H9 (cell line): ENCODE measurements at regions not wholly inside any gene's neighbourhood (a gene's known extent, or its start where the extent isn't known, plus 50 kb on each side); places are given as distances from the start of the nearest gene placed in this dataset.

Source experiments
- DNase-seq: peaks from one replicate; pipeline ENCODE4 v3.0.0-alpha.2; 2017
- H2AFZ ChIP-seq: one replicate; pipeline ENCODE4 v1.6.1; 2013; ENCODE audit warnings: mild to moderate bottlenecking, low read length, control low read depth, moderate library complexity
- H2AK5ac ChIP-seq: 2 replicates; pipeline ENCODE4 v1.6.1; 2013; ENCODE audit warnings: low read length, control low read depth, mixed read lengths; ENCODE audit not compliant: insufficient read length
- H2BK120ac ChIP-seq: one replicate; pipeline ENCODE4 v1.6.1; 2013; ENCODE audit warnings: low read depth, mild to moderate bottlenecking, low read length, control low read depth, inconsistent platforms; ENCODE audit not compliant: poor library complexity, severe bottlenecking
- H2BK12ac ChIP-seq: 2 replicates; pipeline ENCODE4 v1.6.1; 2013; ENCODE audit warnings: low read length, control low read depth, mixed read lengths, low read depth; ENCODE audit not compliant: insufficient read length
- H2BK15ac ChIP-seq: 2 replicates; pipeline ENCODE4 v1.6.1; 2013; ENCODE audit warnings: low read depth, low read length, control low read depth
- H2BK20ac ChIP-seq: one replicate; pipeline ENCODE4 v1.6.1; 2013; ENCODE audit warnings: low read depth, mild to moderate bottlenecking, low read length, control low read depth, inconsistent platforms; ENCODE audit not compliant: poor library complexity, severe bottlenecking
- H2BK5ac ChIP-seq: 2 replicates; pipeline ENCODE4 v1.6.1; 2013; ENCODE audit warnings: low read length, control low read depth, mixed read lengths; ENCODE audit not compliant: insufficient read length
- H3K14ac ChIP-seq: 2 replicates; pipeline ENCODE4 v1.6.1; 2013; ENCODE audit warnings: low read length, control low read depth; ENCODE audit not compliant: insufficient read depth
- H3K18ac ChIP-seq: 2 replicates; pipeline ENCODE4 v1.6.1; 2013; ENCODE audit warnings: low read depth, mild to moderate bottlenecking, mixed read lengths, low read length, control low read depth; ENCODE audit not compliant: insufficient read length
- H3K23ac ChIP-seq: 2 replicates; pipeline ENCODE4 v1.6.1; 2013; ENCODE audit warnings: low read length, control low read depth, mixed read lengths, low read depth; ENCODE audit not compliant: insufficient read length
- H3K23me2 ChIP-seq: 2 replicates; pipeline ENCODE4 v1.6.1; 2013; ENCODE audit warnings: low read depth, mild to moderate bottlenecking, mixed read lengths, low read length, control low read depth; ENCODE audit not compliant: insufficient read length, poor library complexity, severe bottlenecking
- H3K27ac ChIP-seq: 2 replicates; pipeline ENCODE4 v1.5.1; 2013; ENCODE audit warnings: low read length, control low read depth, mixed read lengths, low read depth; ENCODE audit not compliant: insufficient read length
- H3K27me3 ChIP-seq: 2 replicates; pipeline ENCODE4 v1.6.1; 2013; ENCODE audit warnings: low read length, control low read depth, inconsistent platforms; ENCODE audit not compliant: insufficient read depth
- H3K4ac ChIP-seq: 2 replicates; pipeline ENCODE4 v1.6.1; 2013; ENCODE audit warnings: low read depth, mild to moderate bottlenecking, control low read depth, inconsistent platforms, low read length, moderate library complexity
- H3K4me1 ChIP-seq: 2 replicates; pipeline ENCODE4 v1.6.1; 2013; ENCODE audit warnings: low read length, control low read depth, inconsistent platforms; ENCODE audit not compliant: insufficient read depth
- H3K4me2 ChIP-seq: 2 replicates; pipeline ENCODE4 v1.6.1; 2013; ENCODE audit warnings: low read length, control low read depth, mixed read lengths; ENCODE audit not compliant: insufficient read length, insufficient read depth
- H3K56ac ChIP-seq: 2 replicates; pipeline ENCODE4 v1.6.1; 2013; ENCODE audit warnings: low read depth, mild to moderate bottlenecking, mixed read lengths, low read length, control low read depth; ENCODE audit not compliant: insufficient read length
- H3K79me1 ChIP-seq: 2 replicates; pipeline ENCODE4 v1.6.1; 2013; ENCODE audit warnings: low read depth, mild to moderate bottlenecking, moderate library complexity, low read length, control low read depth, inconsistent platforms; ENCODE audit not compliant: insufficient read depth, poor library complexity, severe bottlenecking
- H3K79me2 ChIP-seq: 2 replicates; pipeline ENCODE4 v1.6.1; 2013; ENCODE audit warnings: low read length, control low read depth, inconsistent platforms; ENCODE audit not compliant: insufficient read depth
- H3K9ac ChIP-seq: 2 replicates; pipeline ENCODE4 v1.6.1; 2013; ENCODE audit warnings: low read length, control low read depth, mixed read lengths; ENCODE audit not compliant: insufficient read length; ENCODE audit errors: extremely low read depth
- H3K9me3 ChIP-seq: one replicate; pipeline ENCODE4 v1.6.1; 2013; ENCODE audit warnings: low read depth, low read length, inconsistent platforms; ENCODE audit not compliant: control insufficient read depth
- H3T11ph ChIP-seq: one replicate; pipeline ENCODE4 v1.6.1; 2013; ENCODE audit warnings: mild to moderate bottlenecking, low read length, control low read depth, inconsistent platforms
- H4K20me1 ChIP-seq: one replicate; pipeline ENCODE4 v1.6.1; 2013; ENCODE audit not compliant: control insufficient read depth, insufficient read length, insufficient read depth
- H4K5ac ChIP-seq: 2 replicates; pipeline ENCODE4 v1.6.1; 2013; ENCODE audit warnings: low read depth, mild to moderate bottlenecking, mixed read lengths, low read length, control low read depth; ENCODE audit not compliant: insufficient read length
- H4K8ac ChIP-seq: replicated peaks from 2 replicates; pipeline ENCODE4 v1.6.1; 2013; ENCODE audit warnings: low read length, control low read depth, mixed read lengths, low read depth; ENCODE audit not compliant: insufficient read length
- H4K91ac ChIP-seq: 2 replicates; pipeline ENCODE4 v1.6.1; 2013; ENCODE audit warnings: low read depth, mild to moderate bottlenecking, moderate library complexity, mixed read lengths, low read length, control low read depth; ENCODE audit not compliant: insufficient read length
- H3K27ac Mint-ChIP-seq, 3 experiments: 2 replicates in 2 of 3; 3 replicates in 1 of 3; pipeline ENCODE4 v1.8.0; 2020 to 2021; ENCODE audit warnings: mixed read lengths in 3 of 3, mild to moderate bottlenecking in 1 of 3, moderate library complexity in 1 of 3
- H3K27me3 Mint-ChIP-seq: 2 replicates; pipeline ENCODE4 v1.8.0; 2021; ENCODE audit warnings: low read depth, mild to moderate bottlenecking, moderate library complexity, mixed read lengths
- H3K36me3 Mint-ChIP-seq, 3 experiments: 2 replicates in 2 of 3; 3 replicates in 1 of 3; pipeline ENCODE4 v1.8.0; 2020 to 2021; ENCODE audit warnings: low read depth in 3 of 3, mixed read lengths in 3 of 3; ENCODE audit not compliant: insufficient read depth in 1 of 3
- H3K4me1 Mint-ChIP-seq, 2 experiments: 2 replicates each; pipeline ENCODE4 v1.8.0; 2020; ENCODE audit warnings: mixed read lengths in 2 of 2
- H3K4me3 Mint-ChIP-seq, 2 experiments: 2 replicates in 1 of 2; 3 replicates in 1 of 2; pipeline ENCODE4 v1.8.0; 2020 to 2021; ENCODE audit warnings: mild to moderate bottlenecking in 2 of 2, mixed read lengths in 2 of 2, moderate library complexity in 1 of 2
- H3K9me3 Mint-ChIP-seq, 2 experiments: 2 replicates in 1 of 2; 3 replicates in 1 of 2; pipeline ENCODE4 v1.8.0; 2020; ENCODE audit warnings: mild to moderate bottlenecking in 2 of 2, mixed read lengths in 2 of 2, moderate library complexity in 1 of 2
- CTCF ChIP-seq: fragments of 200-600 bp; sonication (generic); conservative IDR thresholded peaks from 3 replicates; pipeline ENCODE4 v1.8.0; 2021; ENCODE audit warnings: antibody characterized with exemption, mild to moderate bottlenecking
- WGBS: extraction: QIAGEN DNeasy Blood & Tissue Kit; methylation state at CpG from one replicate; pipeline ENCODE4 v1.1.7; 2013; ENCODE audit warnings: missing lambda C conversion rate, low lambda C conversion rate, mixed read lengths; ENCODE audit not compliant: insufficient read length; ENCODE audit errors: extremely low coverage; 5-methylcytosine and 5-hydroxymethylcytosine counted together

DNA sequence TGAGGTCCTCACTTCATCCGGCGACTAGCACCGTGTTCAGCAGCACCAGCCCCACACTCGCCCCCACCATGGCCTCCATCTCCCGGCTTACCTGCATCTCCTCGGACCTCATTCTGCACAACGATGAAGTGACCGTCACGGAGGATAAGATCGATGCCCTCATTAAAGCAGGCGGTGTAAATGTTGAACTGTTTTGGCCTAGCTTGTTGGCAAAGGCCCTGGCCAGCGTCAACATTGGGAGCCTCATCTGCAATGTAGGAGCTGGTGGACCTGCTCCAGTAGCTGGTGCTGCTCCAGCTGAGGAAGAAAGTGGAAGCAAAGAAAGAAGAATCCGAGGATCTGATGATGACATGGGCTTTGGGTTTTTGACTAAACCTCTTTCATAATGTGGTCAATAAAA is 70.5 kb upstream of the MYCN start:
- Histone ChIP-seq H3K23ac (no peak overlapping the region), H2AFZ (no peak overlapping the region), H2BK20ac (no peak overlapping the region), H3K4me1 (no peaks in the 10 kb centered on the region), H4K91ac (no peak overlapping the region), H3K18ac (no peak overlapping the region), H2BK15ac (no peak overlapping the region), H4K8ac (no peak overlapping the region), H2AK5ac (no peak overlapping the region), H3K27me3 (no peaks in the 10 kb centered on the region), H3K79me2 (no peaks in the 10 kb centered on the region), H3K4me2 (no peak overlapping the region), H3K23me2 (no peaks in the 10 kb centered on the region), H2BK120ac (no peak overlapping the region), H2BK12ac (no peak overlapping the region), H3K9ac (no peak overlapping the region), H3K56ac (no peak overlapping the region), H2BK5ac (no peak overlapping the region), H3T11ph (no peak overlapping the region), H3K79me1 (no peaks in the 10 kb centered on the region), H3K14ac (no peak overlapping the region), H3K9me3 (no peaks in the 10 kb centered on the region), H4K20me1 (no peaks in the 10 kb centered on the region), H3K4ac (no peak overlapping the region), H4K5ac (no peak overlapping the region), H3K27ac (no peak overlapping the region)
- no peak for TF ChIP-seq CTCF
- peaks cover 4 to 10% of the 10 kb centered on the region in 2 experiments for H3K4me1 Mint-ChIP-seq
- 0 out of 7 replicates have a peak, but pooled peaks cover 0 to 3% (median 0%) of the 10 kb centered on the region in 3 experiments for H3K36me3 Mint-ChIP-seq
- peaks cover 0 to 9% of the 10 kb centered on the region in 2 experiments; a peak in 3 of 5 replicates for H3K9me3 Mint-ChIP-seq
- peaks cover 3% of the 10 kb centered on the region for H3K27me3 Mint-ChIP-seq
- DNase-seq = no peak
- no peak overlapping the region for H3K27ac Mint-ChIP-seq
- no CpG with 5 or more reads among the region's 13 CpGs for WGBS
- no peak overlapping the region for H3K4me3 Mint-ChIP-seq
